NCI-H2171 treated with DMSO at 0.1 percent for 48 hours (cell line): ENCODE measurements at regions not wholly inside any gene's neighbourhood (a gene's known extent, or its start where the extent isn't known, plus 50 kb on each side); places are given as distances from the start of the nearest gene placed in this dataset.

Experiments
- DNase-seq: peaks from one replicate; lab custom pipeline; 2025; lab: John Stamatoyannopoulos, UW

DNA sequence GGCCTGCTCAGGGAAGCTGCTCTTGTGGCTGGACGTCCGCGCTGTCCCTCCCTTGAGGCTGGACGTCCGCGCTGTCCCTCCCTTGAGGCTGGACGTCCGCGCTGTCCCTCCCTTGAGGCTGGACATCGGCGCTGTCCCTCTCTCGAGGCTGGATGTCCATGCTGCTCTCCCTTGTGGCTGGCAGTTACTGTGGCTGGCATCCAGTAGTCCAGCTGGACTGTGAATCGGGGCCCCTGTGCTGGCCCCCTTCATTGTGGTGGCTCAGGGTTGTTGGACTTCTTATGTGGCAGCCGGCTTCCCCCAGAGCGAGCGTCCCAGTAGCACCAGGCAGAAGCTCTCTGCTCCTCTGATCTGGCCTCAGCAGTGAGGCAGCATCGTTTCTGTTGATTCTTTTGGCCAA is 141.5 kb downstream of the IRF8 start:
- no peak for DNase-seq

DNA sequence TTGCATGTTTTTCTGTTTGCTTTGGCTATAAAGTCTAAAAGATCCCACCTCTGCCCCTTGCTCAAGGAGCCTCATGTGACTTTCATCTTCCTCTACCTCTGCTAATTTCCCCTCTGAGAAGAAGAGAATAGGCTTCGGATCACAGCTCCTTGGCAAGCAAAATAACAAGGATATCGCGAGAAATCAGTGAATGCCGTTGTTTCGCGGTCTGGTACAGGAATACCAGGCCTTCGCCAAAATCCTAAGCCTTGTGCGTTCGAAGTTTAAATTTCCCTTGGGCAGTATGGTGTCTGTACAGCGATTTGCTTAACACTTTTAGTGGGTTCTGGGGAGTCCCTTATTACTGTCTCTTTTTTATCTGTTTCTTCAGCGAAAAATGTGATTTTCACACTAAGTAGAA is 142.3 kb downstream of the IRF8 start:
- DNase-seq, result no peak

- DNase-seq, result no peak
These were observed 142.8 kb downstream of the IRF8 start for GRCh38 chr16:86041807-86042206.

- no peak for DNase-seq
These were observed 143.4 kb downstream of the IRF8 start for GRCh38 chr16:86042393-86042792.

- no peak for DNase-seq
These were observed 144.2 kb downstream of the IRF8 start for GRCh38 chr16:86042996-86043725.

DNA sequence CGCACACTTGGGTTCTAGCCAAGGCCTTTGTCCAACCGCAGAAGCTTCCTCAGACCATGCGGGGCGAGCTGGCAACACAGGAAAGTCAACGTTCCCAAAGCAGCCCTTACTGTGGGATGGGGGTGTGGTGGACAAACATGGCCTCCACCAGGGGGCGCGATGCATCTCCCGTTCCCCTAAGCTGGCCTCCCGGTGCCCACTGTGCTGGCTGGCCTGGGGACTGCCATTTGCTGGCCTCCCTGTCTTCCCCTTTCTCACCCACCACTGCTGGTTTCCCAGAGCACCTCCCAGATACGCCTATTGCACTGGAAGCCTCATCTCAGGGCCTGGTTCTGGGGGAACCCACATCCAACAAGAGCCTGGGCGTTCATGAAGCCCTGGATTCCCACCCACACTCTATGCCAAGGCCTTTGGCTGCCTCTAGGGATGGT is 145.3 kb downstream of the IRF8 start:
- DNase-seq, result no peak

- peak; percentile 23 for DNase-seq
These were observed 146.1 kb downstream of the IRF8 start for GRCh38 chr16:86044881-86045590.

DNA sequence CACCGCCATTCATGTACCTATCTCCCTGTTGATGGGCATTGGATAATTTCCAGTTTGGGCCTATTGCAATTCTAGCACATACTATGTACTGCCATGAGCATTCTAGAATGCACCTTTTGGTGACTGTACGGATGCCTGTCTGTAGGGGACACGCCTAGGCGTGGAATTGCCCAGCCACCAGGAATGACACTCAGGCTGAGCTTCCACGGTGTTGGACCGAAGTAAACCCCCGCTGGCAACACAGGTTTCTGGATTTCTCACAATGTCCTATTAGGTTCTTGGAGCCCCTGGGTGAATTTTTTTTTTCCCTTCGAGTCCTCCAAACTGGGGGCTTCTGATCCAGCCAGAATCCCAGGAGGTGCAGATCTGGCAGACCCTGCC is 146.6 kb downstream of the IRF8 start:
- no peak for DNase-seq

DNA sequence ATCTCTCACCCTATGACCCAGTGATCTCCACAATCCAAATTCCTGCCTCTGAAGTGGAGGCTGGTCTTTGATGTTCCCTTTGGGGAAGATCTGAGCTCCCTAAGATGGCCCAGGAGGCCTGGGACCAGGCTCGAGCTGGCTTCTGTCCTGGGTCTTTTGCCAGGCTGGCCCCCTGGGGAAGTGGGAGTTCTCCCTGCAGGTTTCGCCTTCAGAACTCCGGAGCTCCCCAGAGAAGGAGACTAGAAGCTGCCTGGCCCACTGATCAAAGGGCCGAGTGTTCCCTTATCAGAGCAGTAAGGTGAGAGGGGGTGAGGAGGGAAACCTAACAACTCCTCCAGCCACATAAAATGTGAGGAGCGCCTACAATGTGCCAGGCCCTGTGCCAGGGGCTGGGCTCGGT is 147.1 kb downstream of the IRF8 start:
- no peak for DNase-seq

DNA sequence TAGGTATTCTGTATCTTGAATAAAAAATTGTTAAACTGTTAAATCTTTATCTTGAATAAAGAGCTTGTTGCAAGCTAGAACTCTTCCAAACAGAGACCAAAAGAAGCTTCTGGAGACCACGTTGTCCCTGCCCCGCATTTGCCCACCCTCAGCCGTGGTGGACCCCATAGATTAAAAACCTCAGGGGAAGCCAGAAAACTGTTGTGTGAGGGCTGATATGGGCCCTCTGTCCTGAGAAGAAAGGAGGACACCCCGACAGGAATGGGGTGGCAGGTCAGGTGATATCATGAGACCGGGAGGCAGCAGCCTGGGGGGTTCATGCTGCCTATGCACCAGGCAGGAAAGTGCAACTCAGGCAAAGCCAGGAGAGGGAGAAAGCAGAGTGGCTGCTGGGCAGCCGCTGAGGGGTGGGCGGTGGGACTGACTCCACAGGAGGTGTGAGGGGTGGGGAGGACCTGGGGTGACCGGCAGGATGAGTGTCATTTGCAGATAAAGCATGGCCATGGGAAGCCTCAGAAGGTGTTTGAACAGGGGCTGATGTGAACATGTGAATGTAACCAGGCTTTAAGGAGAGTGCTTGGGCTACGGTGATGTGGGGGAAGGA is 147.8 kb downstream of the IRF8 start:
- no peak for DNase-seq

DNA sequence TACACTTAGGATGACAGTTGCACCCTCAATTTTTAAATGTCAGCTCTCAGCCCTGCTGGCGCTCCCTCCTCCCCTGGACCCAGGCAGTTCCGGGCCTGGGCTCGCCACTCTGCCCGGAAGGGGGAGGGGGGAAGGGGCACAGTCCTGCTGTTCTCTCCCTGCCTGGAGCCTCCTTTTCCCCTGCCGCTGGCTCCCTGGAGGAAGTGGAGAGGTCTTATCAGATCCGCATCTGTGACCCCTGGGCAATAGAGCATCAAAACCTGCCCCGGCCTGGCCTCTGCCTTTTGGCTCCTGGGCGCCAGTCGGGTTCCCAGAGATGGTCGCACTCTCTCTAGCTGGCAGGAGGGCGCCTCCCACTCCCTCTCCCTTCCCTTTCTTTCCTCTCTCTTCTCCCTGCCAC is 149.3 kb downstream of the IRF8 start:
- DNase-seq, result no peak

GRCh38 chr16:86048882-86049585 is 150.1 kb downstream of the IRF8 start:
- DNase-seq, result peak; percentile 47

- DNase-seq, result no peak
These were observed 150.7 kb downstream of the IRF8 start for GRCh38 chr16:86049641-86050040.

GRCh38 chr16:86050111-86050510 is 151.1 kb downstream of the IRF8 start:
- no peak for DNase-seq

GRCh38 chr16:86050591-86051367 is 151.8 kb downstream of the IRF8 start:
- DNase-seq, result peak; percentile 29

- DNase-seq, result no peak
These were observed 152.6 kb downstream of the IRF8 start for GRCh38 chr16:86051368-86052114.

DNA sequence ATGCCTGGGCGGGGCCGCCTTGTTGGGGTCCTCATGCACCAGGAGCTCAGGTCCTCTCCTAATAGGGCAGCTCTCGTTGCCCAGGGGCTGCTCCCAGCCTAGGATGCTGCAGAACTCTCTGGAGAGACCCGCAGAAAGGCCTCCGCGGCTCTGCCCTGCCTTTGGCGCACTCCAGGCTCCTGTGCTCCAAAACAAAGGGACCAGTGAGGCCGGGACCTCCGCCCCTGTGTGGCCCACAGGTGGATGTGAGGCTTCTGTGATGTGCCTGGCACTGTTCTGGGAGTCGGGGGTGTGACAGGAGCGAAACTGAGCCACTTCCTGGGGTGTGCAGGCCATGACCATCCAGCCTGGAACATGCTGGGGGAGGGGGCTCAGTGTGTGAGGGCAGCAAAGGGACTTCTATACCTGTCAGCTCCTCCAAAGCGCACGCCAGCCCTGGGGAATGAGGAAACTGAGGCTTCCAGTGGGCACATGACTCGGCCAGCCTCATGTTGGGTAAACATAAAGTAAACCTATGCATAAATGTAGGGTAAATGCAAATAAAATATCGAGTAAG is 153.2 kb downstream of the IRF8 start:
- DNase-seq, result no peak

DNA sequence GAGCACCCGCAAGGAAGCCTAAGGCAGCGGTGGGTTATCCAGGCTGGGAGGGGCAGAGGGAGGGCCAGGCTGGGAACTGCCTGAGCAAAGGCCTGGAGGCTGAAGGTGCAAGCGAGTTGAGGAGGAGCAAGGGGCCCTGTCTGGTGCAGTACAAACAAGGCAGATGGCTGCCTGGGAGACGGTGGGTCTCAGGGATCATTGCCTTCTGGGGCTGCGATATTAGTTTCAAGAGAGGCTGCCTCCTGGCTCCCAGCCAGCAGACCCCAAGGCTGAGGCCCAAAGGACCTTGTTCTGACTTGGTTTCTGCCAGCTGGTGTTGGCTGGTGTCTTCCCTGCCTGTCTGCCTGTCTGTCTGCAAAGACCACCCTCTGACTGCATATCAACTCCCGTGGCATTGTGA is 154.0 kb downstream of the IRF8 start:
- DNase-seq, result peak; percentile 74

DNA sequence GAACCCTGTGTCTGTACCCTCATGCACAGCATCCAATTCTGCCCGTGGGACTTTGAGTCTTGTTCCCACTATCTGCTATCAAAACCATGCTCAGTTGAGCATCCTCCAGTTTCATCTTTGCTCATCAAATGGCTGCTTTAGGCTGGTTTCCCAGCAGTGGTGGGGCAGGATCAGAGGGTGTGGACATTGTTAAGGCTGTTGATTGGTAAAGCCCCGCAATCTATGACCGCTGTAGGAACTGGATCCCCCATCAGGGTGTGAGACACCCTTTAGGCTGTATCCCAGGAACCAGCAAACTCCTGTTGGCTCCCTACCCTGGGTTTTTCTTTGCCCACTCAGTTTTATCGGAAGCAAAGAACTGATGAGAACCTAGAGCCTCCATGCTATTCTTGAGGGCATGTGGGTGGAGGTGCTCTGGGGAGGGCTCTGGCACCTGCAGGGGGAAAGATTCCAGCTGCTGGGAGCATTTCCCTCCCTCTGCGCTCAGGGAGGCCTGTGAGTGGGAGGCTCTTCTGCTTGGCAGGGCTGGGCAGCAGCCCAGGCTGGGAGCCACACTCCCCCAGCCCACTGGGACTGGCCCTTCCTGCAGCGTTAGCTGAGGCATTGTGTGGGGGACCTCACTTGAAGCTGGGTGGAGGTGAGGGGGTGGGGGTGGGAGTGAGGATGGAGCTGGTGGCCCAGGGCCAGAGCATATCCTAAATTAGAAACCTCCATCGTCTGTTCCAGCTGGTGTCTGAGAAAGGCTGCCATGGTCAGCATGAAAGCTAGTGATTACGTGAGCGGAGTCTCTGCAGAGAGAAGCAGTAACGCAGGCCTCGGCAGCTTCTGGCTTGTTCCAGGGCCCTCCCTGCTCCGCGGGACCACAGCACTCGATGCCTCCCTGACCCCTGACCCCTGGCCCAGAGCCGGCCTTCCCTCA is 160.6 kb downstream of the IRF8 start:
- DNase-seq, result no peak
